H1 (cell line): ENCODE measurements at regions not wholly inside any gene's neighbourhood (a gene's known extent, or its start where the extent isn't known, plus 50 kb on each side); places are given as distances from the start of the nearest gene placed in this dataset.

Source experiments
- CTCF ChIA-PET: fragments of 300-600 bp; sonication (Branson Sonifier 250); formaldehyde crosslinking; loops from one replicate; lab custom pipeline; 2021; ENCODE audit not compliant: partially characterized antibody; lab: Charles Lee
- POLR2A ChIA-PET: fragments of 300-600 bp; sonication (Branson Sonifier 250); formaldehyde crosslinking; loops from one replicate; lab custom pipeline; 2021; ENCODE audit warnings: inconsistent platforms; ENCODE audit not compliant: partially characterized antibody; lab: Charles Lee
- DNase-seq, 2 experiments: peaks; one replicate each; pipeline versions ENCODE4 v3.0.0 to v3.0.0-alpha.2; 2010 to 2022; ENCODE audit warnings: low spot score in 2 of 2, low read depth in 1 of 2, mixed read lengths in 1 of 2
- FAIRE-seq: peaks from 2 replicates; lab custom pipeline; 2011; peaks lifted over from hg19 to GRCh38; lab: Jason Lieb, UNC
- H2AFZ ChIP-seq: 2 replicates; pipeline ENCODE4 v1.8.1; 2012; ENCODE audit warnings: low read length, inconsistent platforms
- H2AK5ac ChIP-seq: 2 replicates; pipeline ENCODE4 v1.6.1; 2013; ENCODE audit warnings: low read depth, low read length
- H2BK120ac ChIP-seq: replicated peaks from 2 replicates; pipeline ENCODE3; 2013; ENCODE audit warnings: low read depth, low read length, inconsistent platforms
- H2BK12ac ChIP-seq: 2 replicates; pipeline ENCODE4 v1.6.1; 2013; ENCODE audit warnings: low read depth, low read length
- H2BK15ac ChIP-seq: 2 replicates; pipeline ENCODE4 v1.6.1; 2013; ENCODE audit warnings: low read length
- H2BK20ac ChIP-seq: 2 replicates; pipeline ENCODE4 v1.6.1; 2013; ENCODE audit warnings: low read length
- H2BK5ac ChIP-seq: 2 replicates; pipeline ENCODE4 v1.6.1; 2013; ENCODE audit warnings: low read depth, low read length
- H3K14ac ChIP-seq: 2 replicates; pipeline ENCODE4 v1.6.1; 2013; ENCODE audit warnings: inconsistent platforms; ENCODE audit not compliant: insufficient read length
- H3K18ac ChIP-seq: 2 replicates; pipeline ENCODE4 v1.6.1; 2013; ENCODE audit warnings: low read length; ENCODE audit errors: extremely low read depth
- H3K23ac ChIP-seq: 2 replicates; pipeline ENCODE4 v1.6.1; 2013; ENCODE audit warnings: inconsistent platforms; ENCODE audit not compliant: insufficient read length
- H3K23me2 ChIP-seq: 2 replicates; pipeline ENCODE4 v1.6.1; 2013; ENCODE audit warnings: low read depth, low read length
- H3K27ac ChIP-seq: 2 replicates; pipeline ENCODE4 v1.6.1; 2011; ENCODE audit warnings: low read depth, low read length, inconsistent platforms
- H3K27me3 ChIP-seq, 4 experiments: replicated peaks in 1 of 4; 1 replicate in 1 of 4; 2 replicates in 3 of 4; pipeline versions ENCODE4 v1.6.1 to v1.8.1; 2011 to 2013; ENCODE audit warnings: low read length in 3 of 4, mild to moderate bottlenecking in 3 of 4, inconsistent platforms in 2 of 4, mixed read lengths in 2 of 4, moderate library complexity in 1 of 4; ENCODE audit not compliant: control insufficient read depth in 3 of 4, insufficient read depth in 3 of 4; ENCODE audit errors: extremely low read depth in 1 of 4
- H3K36me3 ChIP-seq, 4 experiments: 2 replicates each; pipeline versions ENCODE4 v1.6.1 to v1.8.1; 2011 to 2013; ENCODE audit warnings: mild to moderate bottlenecking in 4 of 4, low read length in 3 of 4, moderate library complexity in 2 of 4, control low read depth in 1 of 4, inconsistent platforms in 1 of 4; ENCODE audit not compliant: insufficient read depth in 4 of 4, control insufficient read depth in 2 of 4
- H3K4ac ChIP-seq: replicated peaks from 2 replicates; pipeline ENCODE3; 2013; ENCODE audit warnings: low read length, low read depth, mixed read lengths, inconsistent platforms; ENCODE audit not compliant: insufficient read length
- H3K4me1 ChIP-seq, 4 experiments: replicated peaks in 1 of 4; 1 replicate in 1 of 4; 2 replicates in 3 of 4; pipeline versions ENCODE4 v1.6.1 to v1.8.1; 2011 to 2013; ENCODE audit warnings: low read length in 3 of 4, inconsistent platforms in 2 of 4, mixed read lengths in 1 of 4; ENCODE audit not compliant: insufficient read depth in 4 of 4, control insufficient read depth in 3 of 4
- H3K4me2 ChIP-seq, 2 experiments: 2 replicates each; pipeline versions ENCODE4 v1.6.1 to v1.8.1; 2011 to 2013; ENCODE audit warnings: low read depth in 2 of 2, low read length in 2 of 2, control low read depth in 1 of 2, inconsistent platforms in 1 of 2, mild to moderate bottlenecking in 1 of 2; ENCODE audit not compliant: insufficient read depth in 1 of 2
- H3K4me3 ChIP-seq, 4 experiments: fragments of 200-600, 300-600 bp in 1 of 4; sonication (generic), shearing (Covaris generic), sonication (Bioruptor Twin) in 1 of 4; 2 replicates each; pipeline versions ENCODE4 v1.5.1 to v1.8.1; 2011 to 2016; ENCODE audit warnings: low read length in 4 of 4, low read depth in 3 of 4, control low read depth in 2 of 4, inconsistent platforms in 2 of 4, mild to moderate bottlenecking in 2 of 4, mixed read lengths in 1 of 4, moderate library complexity in 1 of 4; ENCODE audit not compliant: insufficient read depth in 2 of 4; ENCODE audit errors: extremely low read depth in 1 of 4
- H3K56ac ChIP-seq: replicated peaks from 2 replicates; pipeline ENCODE3; 2013; ENCODE audit warnings: low read depth, mild to moderate bottlenecking, mixed read lengths, low read length, inconsistent platforms; ENCODE audit not compliant: insufficient read length
- H3K79me1 ChIP-seq: 2 replicates; pipeline ENCODE4 v1.6.1; 2013; ENCODE audit warnings: low read depth, low read length, control low read depth
- H3K79me2 ChIP-seq, 2 experiments: 2 replicates each; pipeline versions ENCODE4 v1.6.1 to v1.8.1; 2012 to 2013; ENCODE audit warnings: low read length in 2 of 2, mild to moderate bottlenecking in 2 of 2, inconsistent platforms in 1 of 2; ENCODE audit not compliant: insufficient read depth in 2 of 2, control insufficient read depth in 1 of 2
- H3K9ac ChIP-seq, 4 experiments: replicated peaks in 1 of 4; 1 replicate in 1 of 4; 2 replicates in 3 of 4; pipeline versions ENCODE4 v1.6.1 to v1.8.1; 2011 to 2013; ENCODE audit warnings: low read depth in 3 of 4, low read length in 3 of 4, control low read depth in 2 of 4, mild to moderate bottlenecking in 2 of 4, moderate library complexity in 2 of 4, inconsistent platforms in 1 of 4; ENCODE audit errors: extremely low read depth in 1 of 4
- H3K9me3 ChIP-seq, 2 experiments: 2 replicates each; pipeline versions ENCODE4 v1.6.1 to v1.8.1; 2012 to 2013; ENCODE audit warnings: mild to moderate bottlenecking in 2 of 2, moderate library complexity in 2 of 2, control low read depth in 1 of 2, inconsistent platforms in 1 of 2, low read depth in 1 of 2, low read length in 1 of 2, mixed read lengths in 1 of 2; ENCODE audit not compliant: insufficient read depth in 2 of 2
- H4K20me1 ChIP-seq, 2 experiments: replicated peaks in 1 of 2; 2 replicates each; pipeline versions ENCODE3 to v1.8.1; 2011 to 2013; ENCODE audit warnings: inconsistent platforms in 2 of 2, low read length in 2 of 2, mild to moderate bottlenecking in 1 of 2; ENCODE audit not compliant: insufficient read depth in 2 of 2, control insufficient read depth in 1 of 2
- H4K5ac ChIP-seq: 2 replicates; pipeline ENCODE4 v1.6.1; 2013; ENCODE audit warnings: low read length, low read depth, mixed read lengths, inconsistent platforms; ENCODE audit not compliant: insufficient read length
- H4K8ac ChIP-seq: 2 replicates; pipeline ENCODE4 v1.8.0; 2013; ENCODE audit warnings: mild to moderate bottlenecking, moderate library complexity, low read length, inconsistent platforms; ENCODE audit not compliant: insufficient read depth; ENCODE audit errors: extremely low read depth
- H4K91ac ChIP-seq: replicated peaks from 2 replicates; pipeline ENCODE3; 2013; ENCODE audit warnings: low read length, mixed read lengths, inconsistent platforms; ENCODE audit not compliant: insufficient read length
- BCL11A ChIP-seq, 2 experiments: IDR thresholded peaks; one replicate each; pipeline ENCODE4 v1.6.1; 2011; ENCODE audit warnings: low read depth in 2 of 2, low read length in 2 of 2, mild to moderate bottlenecking in 2 of 2
- CBX8 ChIP-seq: fragments of 300-800, 300-1000 bp; sonication (generic); IDR thresholded peaks from 2 replicates; pipeline ENCODE4 v1.7.1; 2016; ENCODE audit warnings: low read depth, low read length, borderline replicate concordance
- CEBPB ChIP-seq: IDR thresholded peaks from 2 replicates; pipeline ENCODE4 v1.6.1; 2012; ENCODE audit warnings: low read depth, low read length
- FOSL1 ChIP-seq: IDR thresholded peaks from 2 replicates; pipeline ENCODE4 v1.6.1; 2011; ENCODE audit warnings: mild to moderate bottlenecking, low read depth, low read length, moderate library complexity; ENCODE audit not compliant: insufficient read depth
- JUN ChIP-seq: IDR thresholded peaks from 2 replicates; pipeline ENCODE4 v1.6.1; 2011; ENCODE audit warnings: low read depth, mild to moderate bottlenecking, improper control_type of control experiment, low read length
- JUND ChIP-seq: IDR thresholded peaks from 2 replicates; pipeline ENCODE4 v1.6.1; 2011; ENCODE audit warnings: mild to moderate bottlenecking, improper control_type of control experiment, low read length
- MAFK ChIP-seq: IDR thresholded peaks from 2 replicates; pipeline ENCODE4 v1.6.1; 2012; ENCODE audit warnings: low read depth, mild to moderate bottlenecking, improper control_type of control experiment, low read length
- POLR2A ChIP-seq, 2 experiments: IDR thresholded peaks; 1 replicate in 1 of 2; 2 replicates in 1 of 2; pipeline ENCODE4 v1.6.1; 2011; ENCODE audit warnings: low read depth in 2 of 2, low read length in 2 of 2, mild to moderate bottlenecking in 2 of 2; ENCODE audit errors: control extremely low read depth in 1 of 2
- TAF7 ChIP-seq: optimal IDR thresholded peaks from 2 replicates; pipeline ENCODE3; 2011; ENCODE audit warnings: low read depth, mild to moderate bottlenecking, inconsistent platforms, low read length, moderate library complexity, borderline replicate concordance
- WGBS, 2 experiments: shearing (Covaris generic) in 1 of 2; methylation state at CpG; one replicate each; pipeline versions ENCODE4 v1.1.6 to v1.1.7; 2013 to 2015; ENCODE audit warnings: low lambda C conversion rate in 2 of 2, mixed read lengths in 2 of 2, inconsistent platforms in 1 of 2, low coverage in 1 of 2, missing lambda C conversion rate in 1 of 2; ENCODE audit not compliant: insufficient replicate concordance in 2 of 2, insufficient coverage in 1 of 2, insufficient read length in 1 of 2; ENCODE audit errors: extremely low coverage in 1 of 2, missing lambda C conversion rate in 1 of 2; 5-methylcytosine and 5-hydroxymethylcytosine counted together
- TF ChIP-seq, protein P1 (sequence below): IDR thresholded peaks from 2 replicates; pipeline ENCODE4 v1.6.1; 2012; ENCODE audit warnings: inconsistent platforms
- TF ChIP-seq, protein P2 (sequence below), 3 experiments: IDR thresholded peaks; 1 replicate in 2 of 3; 2 replicates in 1 of 3; pipeline versions ENCODE4 v1.5.1 to v1.6.1; 2011; ENCODE audit warnings: low read length in 3 of 3, mild to moderate bottlenecking in 3 of 3, inconsistent platforms in 2 of 3, low read depth in 1 of 3, moderate library complexity in 1 of 3; ENCODE audit not compliant: insufficient read depth in 1 of 3; ENCODE audit errors: control extremely low read depth in 1 of 3

DNA sequence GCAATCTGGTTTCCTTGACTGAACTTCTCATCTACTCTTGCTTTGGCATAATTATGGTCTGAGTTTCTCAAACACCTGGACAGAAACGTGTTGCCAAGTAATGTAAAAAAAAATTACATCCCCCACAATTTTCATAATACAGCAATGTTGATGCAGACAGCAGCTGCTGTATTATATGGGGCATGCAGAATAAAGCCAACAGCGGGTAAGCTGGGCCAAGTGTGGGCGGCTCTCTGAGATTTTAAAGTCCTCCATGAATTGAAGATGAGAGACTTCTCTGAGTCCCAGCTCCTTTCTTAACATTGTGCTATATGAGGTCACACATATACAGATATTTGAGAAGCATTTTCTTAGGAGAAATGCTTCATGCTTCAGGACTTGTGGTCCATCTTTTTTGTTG, 881.2 kb downstream of the GALC start:
- H3K4me1 ChIP-seq, result no peaks in the 10 kb centered on the region; a peak in 1 of 7 replicates
- H3K27me3 ChIP-seq, result no peaks in the 10 kb centered on the region; a peak in 1 of 7 replicates
- H3K23ac ChIP-seq, result no peak overlapping the region
- H4K20me1 ChIP-seq, result no peaks in the 10 kb centered on the region
- H3K4me3 ChIP-seq, result no peak overlapping the region
- no peaks in the 10 kb centered on the region for H3K36me3 ChIP-seq
- H2BK5ac ChIP-seq, result no peak overlapping the region
- DNase-seq (no peak), FAIRE-seq (no peak)
- no peak overlapping the region for H3K4me2 ChIP-seq
- no peak overlapping the region for H2AK5ac ChIP-seq
- no peaks in the 10 kb centered on the region for H3K79me2 ChIP-seq
- no peak overlapping the region for H3K56ac ChIP-seq
- no peak overlapping the region for H2BK15ac ChIP-seq
- H3K9me3 ChIP-seq, result no peaks in the 10 kb centered on the region
- H4K8ac ChIP-seq, result no peak overlapping the region
- H3K23me2 ChIP-seq, result no peaks in the 10 kb centered on the region
- ChIA-PET POLR2A (no interaction called here), CTCF (interaction anchor here (1.5 to 4.7 kb wide), 3 partner anchors 12 to 504 kb away, joined by 4 to 29 read pairs (median 10); no protein-coding TSS in a partner anchor)
- H4K5ac ChIP-seq, result no peak overlapping the region
- no peak overlapping the region for H3K9ac ChIP-seq
- H2BK12ac ChIP-seq, result no peak overlapping the region
- no peak overlapping the region for H3K4ac ChIP-seq
- H2BK120ac ChIP-seq, result no peak overlapping the region
- H3K14ac ChIP-seq, result no peak overlapping the region
- 82% methylated on average over 3 of the region's 3 CpGs; no CpG with 5 or more reads in 1 of the 2 experiments for WGBS, 2 experiments
- no peak overlapping the region for H2AFZ ChIP-seq
- no peak for TF ChIP-seq JUND
- TF ChIP-seq POLR2A (IDR thresholded peaks at IDR 0.05; ENCODE audit: control extremely low read depth in 1 of 2, low read depth in 2 of 2, low read length in 2 of 2), result no peak
- no peak for TF ChIP-seq TAF7
- TF ChIP-seq, protein P1, sequence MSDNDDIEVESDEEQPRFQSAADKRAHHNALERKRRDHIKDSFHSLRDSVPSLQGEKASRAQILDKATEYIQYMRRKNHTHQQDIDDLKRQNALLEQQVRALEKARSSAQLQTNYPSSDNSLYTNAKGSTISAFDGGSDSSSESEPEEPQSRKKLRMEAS, result no peak
- TF ChIP-seq, protein P2, sequence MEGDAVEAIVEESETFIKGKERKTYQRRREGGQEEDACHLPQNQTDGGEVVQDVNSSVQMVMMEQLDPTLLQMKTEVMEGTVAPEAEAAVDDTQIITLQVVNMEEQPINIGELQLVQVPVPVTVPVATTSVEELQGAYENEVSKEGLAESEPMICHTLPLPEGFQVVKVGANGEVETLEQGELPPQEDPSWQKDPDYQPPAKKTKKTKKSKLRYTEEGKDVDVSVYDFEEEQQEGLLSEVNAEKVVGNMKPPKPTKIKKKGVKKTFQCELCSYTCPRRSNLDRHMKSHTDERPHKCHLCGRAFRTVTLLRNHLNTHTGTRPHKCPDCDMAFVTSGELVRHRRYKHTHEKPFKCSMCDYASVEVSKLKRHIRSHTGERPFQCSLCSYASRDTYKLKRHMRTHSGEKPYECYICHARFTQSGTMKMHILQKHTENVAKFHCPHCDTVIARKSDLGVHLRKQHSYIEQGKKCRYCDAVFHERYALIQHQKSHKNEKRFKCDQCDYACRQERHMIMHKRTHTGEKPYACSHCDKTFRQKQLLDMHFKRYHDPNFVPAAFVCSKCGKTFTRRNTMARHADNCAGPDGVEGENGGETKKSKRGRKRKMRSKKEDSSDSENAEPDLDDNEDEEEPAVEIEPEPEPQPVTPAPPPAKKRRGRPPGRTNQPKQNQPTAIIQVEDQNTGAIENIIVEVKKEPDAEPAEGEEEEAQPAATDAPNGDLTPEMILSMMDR (IDR thresholded peaks at IDR 0.05; ENCODE audit: control extremely low read depth in 1 of 3, insufficient read depth in 1 of 3, low read depth in 1 of 3, low read length in 3 of 3), result no peak
- no peak for TF ChIP-seq JUN
- TF ChIP-seq FOSL1, result no peak
- no peak for TF ChIP-seq CEBPB
- no peak for TF ChIP-seq CBX8
- TF ChIP-seq MAFK, result no peak
- TF ChIP-seq BCL11A (IDR thresholded peaks at IDR 0.05; ENCODE audit: low read depth in 2 of 2, low read length in 2 of 2), result no peak
- H3K27ac ChIP-seq, result no peak overlapping the region
- H3K79me1 ChIP-seq, result no peaks in the 10 kb centered on the region
- no peak overlapping the region for H4K91ac ChIP-seq
- no peak overlapping the region for H2BK20ac ChIP-seq
- no peak overlapping the region for H3K18ac ChIP-seq
